Colonic mucosa (tissue), 4 donors: ENCODE measurements at regions not wholly inside any gene's neighbourhood (a gene's known extent, or its start where the extent isn't known, plus 50 kb on each side); places are given as distances from the start of the nearest gene placed in this dataset.

ENCODE experiments used
- DNase-seq: peaks from one replicate; pipeline ENCODE4 v3.0.0-alpha.2; 2020
- H3K27ac ChIP-seq: fragments of 200-600 bp; one replicate; pipeline ENCODE4 v1.8.0; 2021
- H3K27me3 ChIP-seq: fragments of 200-600 bp; one replicate; pipeline ENCODE4 v1.8.0; 2021
- H3K36me3 ChIP-seq: fragments of 200-600 bp; one replicate; pipeline ENCODE4 v1.8.0; 2021
- H3K4me1 ChIP-seq: fragments of 200-600 bp; one replicate; pipeline ENCODE4 v1.8.0; 2021; ENCODE audit warnings: mild to moderate bottlenecking
- H3K4me3 ChIP-seq: fragments of 200-600 bp; one replicate; pipeline ENCODE4 v1.8.0; 2021
- H3K9ac ChIP-seq, 2 donors: one replicate each; pipeline ENCODE4 v1.7.0; 2013; ENCODE audit warnings: control low read depth in 2 of 2, low read depth in 2 of 2, low read length in 2 of 2
- H3K9me3 ChIP-seq: fragments of 200-600 bp; one replicate; pipeline ENCODE4 v1.8.0; 2021
- CTCF ChIP-seq: fragments of 200-600 bp; IDR thresholded peaks from one replicate; pipeline ENCODE4 v1.8.0; 2022; ENCODE audit warnings: antibody characterized with exemption, mild to moderate bottlenecking
- intact Hi-C: fragments of 100-400 bp; cut with DNase I; formaldehyde crosslinking; loops from one replicate; pipeline ENCODE4 v1.14.1; 2022
- donor health status: healthy.
- donor health status: DM: no; HTN: no; CAD: no.
- donor health status: DM: no; HTN: no; CAD: no.

- TF ChIP-seq CTCF, result no peak
- intact Hi-C loops, result no loop called here
- no peak overlapping the region for H3K4me3 ChIP-seq
- H3K9ac ChIP-seq, result no peak overlapping the region
- no peak overlapping the region for H3K27ac ChIP-seq
- no peaks in the 10 kb centered on the region for H3K27me3 ChIP-seq
- H3K9me3 ChIP-seq, result no peaks in the 10 kb centered on the region
- H3K36me3 ChIP-seq, result no peaks in the 10 kb centered on the region
- DNase-seq, result no peak
- no peaks in the 10 kb centered on the region for H3K4me1 ChIP-seq
These were observed 563.4 kb upstream of the CCDC179 start for GRCh38 chr11:23423656-23424055.

- TF ChIP-seq CTCF, result no peak
- no peaks in the 10 kb centered on the region for H3K4me1 ChIP-seq
- H3K36me3 ChIP-seq, result no peaks in the 10 kb centered on the region
- intact Hi-C loops, result no loop called here
- no peaks in the 10 kb centered on the region for H3K9me3 ChIP-seq
- no peak for DNase-seq
- H3K9ac ChIP-seq, result no peak overlapping the region
- no peak overlapping the region for H3K4me3 ChIP-seq
- no peaks in the 10 kb centered on the region for H3K27me3 ChIP-seq
- H3K27ac ChIP-seq, result no peak overlapping the region
These were observed 565.1 kb upstream of the CCDC179 start for GRCh38 chr11:23425381-23425780.

- H3K4me3 ChIP-seq, result no peak overlapping the region
- intact Hi-C loops, result no loop called here
- H3K27me3 ChIP-seq, result no peaks in the 10 kb centered on the region
- TF ChIP-seq CTCF, result no peak
- H3K9me3 ChIP-seq, result no peaks in the 10 kb centered on the region
- no peak overlapping the region for H3K27ac ChIP-seq
- no peaks in the 10 kb centered on the region for H3K4me1 ChIP-seq
- no peaks in the 10 kb centered on the region for H3K36me3 ChIP-seq
- no peak for DNase-seq
- no peak overlapping the region for H3K9ac ChIP-seq
These were observed 569.3 kb upstream of the CCDC179 start for GRCh38 chr11:23429569-23429968.

GRCh38 chr11:23453522-23453921, 593.2 kb upstream of the CCDC179 start:
- Histone ChIP-seq H3K4me3 (no peak overlapping the region), H3K36me3 (no peaks in the 10 kb centered on the region), H3K27me3 (no peaks in the 10 kb centered on the region), H3K4me1 (no peaks in the 10 kb centered on the region), H3K27ac (no peak overlapping the region), H3K9me3 (no peaks in the 10 kb centered on the region), H3K9ac (no peak overlapping the region)
- TF ChIP-seq CTCF, result no peak
- no peak for DNase-seq
- intact Hi-C loops, result no loop called here

GRCh38 chr11:23455321-23455891, 595.1 kb upstream of the CCDC179 start:
- H3K9me3 ChIP-seq, result no peaks in the 10 kb centered on the region
- intact Hi-C loops, result no loop called here
- no peaks in the 10 kb centered on the region for H3K27me3 ChIP-seq
- no peak overlapping the region for H3K4me3 ChIP-seq
- no peak overlapping the region for H3K27ac ChIP-seq
- TF ChIP-seq CTCF, result no peak
- H3K36me3 ChIP-seq, result no peaks in the 10 kb centered on the region
- DNase-seq, result no peak
- H3K4me1 ChIP-seq, result no peaks in the 10 kb centered on the region
- H3K9ac ChIP-seq, result no peak overlapping the region
